HepG2 (cell line): ENCODE measurements at regions not wholly inside any gene's neighbourhood (a gene's known extent, or its start where the extent isn't known, plus 50 kb on each side); places are given as distances from the start of the nearest gene placed in this dataset.

Source experiments
- ADNP ChIP-seq: sonication (generic); formaldehyde crosslinking; IDR thresholded peaks from 2 replicates; pipeline ENCODE4 v1.4.0; 2020; ENCODE audit warnings: missing genetic modification reagents
- EP300 ChIP-seq, 3 experiments: sonication (generic) in 1 of 3; formaldehyde crosslinking in 1 of 3; IDR thresholded peaks; 2 replicates each; pipeline versions ENCODE4 v1.5.1 to v1.6.1; 2011 to 2020; ENCODE audit warnings: low read depth in 2 of 3, low read length in 2 of 3, borderline replicate concordance in 1 of 3, improper control_type of control experiment in 1 of 3, mild to moderate bottlenecking in 1 of 3, missing genetic modification reagents in 1 of 3, moderate library complexity in 1 of 3
- GZF1 ChIP-seq: sonication (generic); formaldehyde crosslinking; IDR thresholded peaks from 2 replicates; pipeline ENCODE4 v1.5.1; 2020; ENCODE audit warnings: mild to moderate bottlenecking, missing genetic modification reagents
- HMGA1 ChIP-seq: sonication (generic); formaldehyde crosslinking; conservative IDR thresholded peaks from 2 replicates; pipeline ENCODE4 v1.4.0; 2020; ENCODE audit warnings: missing genetic modification reagents
- KLF11 ChIP-seq: IDR thresholded peaks from 2 replicates; pipeline ENCODE4 v1.6.1; 2016; ENCODE audit warnings: missing compliant biosample characterization
- MEF2D ChIP-seq: sonication (generic); formaldehyde crosslinking; IDR thresholded peaks from 2 replicates; pipeline ENCODE4 v1.5.1; 2020; ENCODE audit warnings: mild to moderate bottlenecking, missing genetic modification reagents
- RFXANK ChIP-seq: IDR thresholded peaks from 2 replicates; pipeline ENCODE4 v1.6.1; 2016
- TARDBP ChIP-seq: sonication (generic); formaldehyde crosslinking; IDR thresholded peaks from 2 replicates; pipeline ENCODE4 v1.8.0; 2022; ENCODE audit warnings: mild to moderate bottlenecking, missing genetic modification reagents
- ZFY ChIP-seq: sonication (generic); formaldehyde crosslinking; IDR thresholded peaks from 2 replicates; pipeline ENCODE4 v1.4.0; 2020; ENCODE audit warnings: missing genetic modification reagents
- TF ChIP-seq, protein P1 (sequence below): sonication (generic); formaldehyde crosslinking; IDR thresholded peaks from 2 replicates; pipeline ENCODE4 v1.5.0; 2020; ENCODE audit warnings: mild to moderate bottlenecking, missing genetic modification reagents, moderate library complexity
- TF ChIP-seq, protein P2 (sequence below): sonication (generic); formaldehyde crosslinking; IDR thresholded peaks from 2 replicates; pipeline ENCODE4 v1.4.0; 2020; ENCODE audit warnings: missing genetic modification reagents
- TF ChIP-seq, protein P3 (sequence below): sonication (generic); formaldehyde crosslinking; IDR thresholded peaks from 2 replicates; pipeline ENCODE4 v1.4.0; 2020; ENCODE audit warnings: missing genetic modification reagents

- TF ChIP-seq, protein P1, sequence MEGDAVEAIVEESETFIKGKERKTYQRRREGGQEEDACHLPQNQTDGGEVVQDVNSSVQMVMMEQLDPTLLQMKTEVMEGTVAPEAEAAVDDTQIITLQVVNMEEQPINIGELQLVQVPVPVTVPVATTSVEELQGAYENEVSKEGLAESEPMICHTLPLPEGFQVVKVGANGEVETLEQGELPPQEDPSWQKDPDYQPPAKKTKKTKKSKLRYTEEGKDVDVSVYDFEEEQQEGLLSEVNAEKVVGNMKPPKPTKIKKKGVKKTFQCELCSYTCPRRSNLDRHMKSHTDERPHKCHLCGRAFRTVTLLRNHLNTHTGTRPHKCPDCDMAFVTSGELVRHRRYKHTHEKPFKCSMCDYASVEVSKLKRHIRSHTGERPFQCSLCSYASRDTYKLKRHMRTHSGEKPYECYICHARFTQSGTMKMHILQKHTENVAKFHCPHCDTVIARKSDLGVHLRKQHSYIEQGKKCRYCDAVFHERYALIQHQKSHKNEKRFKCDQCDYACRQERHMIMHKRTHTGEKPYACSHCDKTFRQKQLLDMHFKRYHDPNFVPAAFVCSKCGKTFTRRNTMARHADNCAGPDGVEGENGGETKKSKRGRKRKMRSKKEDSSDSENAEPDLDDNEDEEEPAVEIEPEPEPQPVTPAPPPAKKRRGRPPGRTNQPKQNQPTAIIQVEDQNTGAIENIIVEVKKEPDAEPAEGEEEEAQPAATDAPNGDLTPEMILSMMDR (CRISPR knock-in tag): no peak
- TF ChIP-seq KLF11 (CRISPR knock-in tag) (no peak), ZFY (CRISPR knock-in tag) (no peak), RFXANK (CRISPR knock-in tag) (no peak), EP300 (IDR thresholded peaks at IDR 0.05; ENCODE audit: low read depth in 2 of 2, low read length in 2 of 2) (no peak), EP300 (CRISPR knock-in tag; IDR thresholded peaks at IDR 0.05; ENCODE audit: borderline replicate concordance) (no peak), GZF1 (no peak), TARDBP (CRISPR knock-in tag) (no peak), MEF2D (CRISPR knock-in tag) (no peak), ADNP (CRISPR knock-in tag) (no peak), HMGA1 (CRISPR knock-in tag) (no peak)
- TF ChIP-seq, protein P2, sequence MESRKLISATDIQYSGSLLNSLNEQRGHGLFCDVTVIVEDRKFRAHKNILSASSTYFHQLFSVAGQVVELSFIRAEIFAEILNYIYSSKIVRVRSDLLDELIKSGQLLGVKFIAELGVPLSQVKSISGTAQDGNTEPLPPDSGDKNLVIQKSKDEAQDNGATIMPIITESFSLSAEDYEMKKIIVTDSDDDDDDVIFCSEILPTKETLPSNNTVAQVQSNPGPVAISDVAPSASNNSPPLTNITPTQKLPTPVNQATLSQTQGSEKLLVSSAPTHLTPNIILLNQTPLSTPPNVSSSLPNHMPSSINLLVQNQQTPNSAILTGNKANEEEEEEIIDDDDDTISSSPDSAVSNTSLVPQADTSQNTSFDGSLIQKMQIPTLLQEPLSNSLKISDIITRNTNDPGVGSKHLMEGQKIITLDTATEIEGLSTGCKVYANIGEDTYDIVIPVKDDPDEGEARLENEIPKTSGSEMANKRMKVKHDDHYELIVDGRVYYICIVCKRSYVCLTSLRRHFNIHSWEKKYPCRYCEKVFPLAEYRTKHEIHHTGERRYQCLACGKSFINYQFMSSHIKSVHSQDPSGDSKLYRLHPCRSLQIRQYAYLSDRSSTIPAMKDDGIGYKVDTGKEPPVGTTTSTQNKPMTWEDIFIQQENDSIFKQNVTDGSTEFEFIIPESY (CRISPR knock-in tag): no peak
- TF ChIP-seq, protein P3, sequence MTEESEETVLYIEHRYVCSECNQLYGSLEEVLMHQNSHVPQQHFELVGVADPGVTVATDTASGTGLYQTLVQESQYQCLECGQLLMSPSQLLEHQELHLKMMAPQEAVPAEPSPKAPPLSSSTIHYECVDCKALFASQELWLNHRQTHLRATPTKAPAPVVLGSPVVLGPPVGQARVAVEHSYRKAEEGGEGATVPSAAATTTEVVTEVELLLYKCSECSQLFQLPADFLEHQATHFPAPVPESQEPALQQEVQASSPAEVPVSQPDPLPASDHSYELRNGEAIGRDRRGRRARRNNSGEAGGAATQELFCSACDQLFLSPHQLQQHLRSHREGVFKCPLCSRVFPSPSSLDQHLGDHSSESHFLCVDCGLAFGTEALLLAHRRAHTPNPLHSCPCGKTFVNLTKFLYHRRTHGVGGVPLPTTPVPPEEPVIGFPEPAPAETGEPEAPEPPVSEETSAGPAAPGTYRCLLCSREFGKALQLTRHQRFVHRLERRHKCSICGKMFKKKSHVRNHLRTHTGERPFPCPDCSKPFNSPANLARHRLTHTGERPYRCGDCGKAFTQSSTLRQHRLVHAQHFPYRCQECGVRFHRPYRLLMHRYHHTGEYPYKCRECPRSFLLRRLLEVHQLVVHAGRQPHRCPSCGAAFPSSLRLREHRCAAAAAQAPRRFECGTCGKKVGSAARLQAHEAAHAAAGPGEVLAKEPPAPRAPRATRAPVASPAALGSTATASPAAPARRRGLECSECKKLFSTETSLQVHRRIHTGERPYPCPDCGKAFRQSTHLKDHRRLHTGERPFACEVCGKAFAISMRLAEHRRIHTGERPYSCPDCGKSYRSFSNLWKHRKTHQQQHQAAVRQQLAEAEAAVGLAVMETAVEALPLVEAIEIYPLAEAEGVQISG (CRISPR knock-in tag): no peak
Observed at GRCh38 chr10:108848046-108848445, 1075.3 kb downstream of the XPNPEP1 start.
